Body of pancreas (tissue), 4 donors: ENCODE measurements at regions not wholly inside any gene's neighbourhood (a gene's known extent, or its start where the extent isn't known, plus 50 kb on each side); places are given as distances from the start of the nearest gene placed in this dataset.

Experiments used
- ATAC-seq: fragments of 150-250 bp; one replicate; pipeline ENCODE4 v1.9.1; 2016
- DNase-seq, 4 donors: peaks; one replicate each; pipeline ENCODE4 v3.0.0-alpha.2; 2019
- H3K27ac ChIP-seq, 4 donors: fragments of 200-600 bp; sonication (generic); 1 replicate in 3 of 4; 2 replicates in 1 of 4; pipeline versions ENCODE4 v1.5.1 to v1.6.1; 2016 to 2019; ENCODE audit warnings: mild to moderate bottlenecking in 1 of 4, mixed read lengths in 1 of 4, moderate library complexity in 1 of 4
- H3K27me3 ChIP-seq, 2 donors: fragments of 200-600 bp; sonication (generic); one replicate each; pipeline ENCODE4 v1.6.0; 2016; ENCODE audit warnings: mild to moderate bottlenecking in 1 of 2
- H3K36me3 ChIP-seq, 2 donors: fragments of 200-600 bp; sonication (generic); replicated peaks in 1 of 2; 2 replicates each; pipeline ENCODE4 v1.5.1; 2016; ENCODE audit warnings: low read depth in 2 of 2; ENCODE audit not compliant: insufficient read depth in 1 of 2
- H3K4me1 ChIP-seq: fragments of 200-600 bp; sonication (generic); one replicate; pipeline ENCODE4 v1.6.0; 2016
- H3K4me3 ChIP-seq, 2 donors: fragments of 200-600 bp; sonication (generic); 1 replicate in 1 of 2; 2 replicates in 1 of 2; pipeline ENCODE4 v1.5.1; 2016 to 2019
- H3K9me3 ChIP-seq, 3 donors: fragments of 200-600 bp; sonication (generic); 1 replicate in 2 of 3; 2 replicates in 1 of 3; pipeline ENCODE4 v1.5.1; 2016
- POLR2A ChIP-seq, 3 donors: fragments of 450-650 bp; IDR thresholded peaks; one replicate each; pipeline ENCODE4 v1.6.1; 2016; ENCODE audit warnings: antibody characterized with exemption in 3 of 3, mild to moderate bottlenecking in 2 of 3
- WGBS, 2 donors: methylation state at CpG; one replicate each; pipeline ENCODE4 v1.1.5; 2017; 5-methylcytosine and 5-hydroxymethylcytosine counted together
- intact Hi-C: fragments of 100-400 bp; cut with DNase I; formaldehyde crosslinking; loops from one replicate; pipeline ENCODE4 v1.15.1; 2023
- TF ChIP-seq, protein P1 (sequence below), 7 experiments: fragments of 450-650 bp in 4 of 7; fragments of 200-600 bp in 3 of 7; sonication (generic) in 3 of 7; IDR thresholded peaks; one replicate each; pipeline ENCODE4 v1.5.1; 2016 to 2019; ENCODE audit warnings: antibody characterized with exemption in 7 of 7

DNA sequence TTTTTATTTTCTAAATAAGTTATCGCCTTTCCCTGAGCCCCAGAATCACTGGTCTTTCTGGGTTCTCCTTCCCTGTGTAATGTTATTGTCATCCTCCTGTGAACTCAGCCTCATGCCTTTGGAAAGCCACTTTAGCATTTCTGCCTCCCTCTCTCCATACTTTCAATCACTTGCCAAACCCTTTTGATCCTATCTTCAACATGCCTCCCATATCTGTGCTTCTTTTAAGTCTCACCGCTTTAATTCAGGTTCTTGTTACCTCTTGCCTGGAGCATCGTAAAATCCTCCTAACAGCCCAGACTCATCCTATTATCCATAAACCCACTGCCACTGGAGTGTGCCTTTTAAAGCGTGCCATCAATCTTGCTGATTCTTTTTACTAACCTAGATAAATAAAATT lies 321.8 kb downstream of the BMP4 start:
- no peak for ATAC-seq
- Histone ChIP-seq H3K4me1 (no peaks in the 10 kb centered on the region), H3K4me3 (no peak overlapping the region), H3K27ac (no peak overlapping the region), H3K27me3 (no peaks in the 10 kb centered on the region), H3K36me3 (no peaks in the 10 kb centered on the region), H3K9me3 (no peaks in the 10 kb centered on the region)
- intact Hi-C loops = no loop called here
- TF ChIP-seq, protein P1, sequence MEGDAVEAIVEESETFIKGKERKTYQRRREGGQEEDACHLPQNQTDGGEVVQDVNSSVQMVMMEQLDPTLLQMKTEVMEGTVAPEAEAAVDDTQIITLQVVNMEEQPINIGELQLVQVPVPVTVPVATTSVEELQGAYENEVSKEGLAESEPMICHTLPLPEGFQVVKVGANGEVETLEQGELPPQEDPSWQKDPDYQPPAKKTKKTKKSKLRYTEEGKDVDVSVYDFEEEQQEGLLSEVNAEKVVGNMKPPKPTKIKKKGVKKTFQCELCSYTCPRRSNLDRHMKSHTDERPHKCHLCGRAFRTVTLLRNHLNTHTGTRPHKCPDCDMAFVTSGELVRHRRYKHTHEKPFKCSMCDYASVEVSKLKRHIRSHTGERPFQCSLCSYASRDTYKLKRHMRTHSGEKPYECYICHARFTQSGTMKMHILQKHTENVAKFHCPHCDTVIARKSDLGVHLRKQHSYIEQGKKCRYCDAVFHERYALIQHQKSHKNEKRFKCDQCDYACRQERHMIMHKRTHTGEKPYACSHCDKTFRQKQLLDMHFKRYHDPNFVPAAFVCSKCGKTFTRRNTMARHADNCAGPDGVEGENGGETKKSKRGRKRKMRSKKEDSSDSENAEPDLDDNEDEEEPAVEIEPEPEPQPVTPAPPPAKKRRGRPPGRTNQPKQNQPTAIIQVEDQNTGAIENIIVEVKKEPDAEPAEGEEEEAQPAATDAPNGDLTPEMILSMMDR (IDR thresholded peaks at IDR 0.05) = no peak
- no peak for TF ChIP-seq POLR2A (IDR thresholded peaks at IDR 0.05)
- DNase-seq = no peak
- WGBS, 2 donors = 75 to 89% methylated on average over 4 of the region's 4 CpGs

DNA sequence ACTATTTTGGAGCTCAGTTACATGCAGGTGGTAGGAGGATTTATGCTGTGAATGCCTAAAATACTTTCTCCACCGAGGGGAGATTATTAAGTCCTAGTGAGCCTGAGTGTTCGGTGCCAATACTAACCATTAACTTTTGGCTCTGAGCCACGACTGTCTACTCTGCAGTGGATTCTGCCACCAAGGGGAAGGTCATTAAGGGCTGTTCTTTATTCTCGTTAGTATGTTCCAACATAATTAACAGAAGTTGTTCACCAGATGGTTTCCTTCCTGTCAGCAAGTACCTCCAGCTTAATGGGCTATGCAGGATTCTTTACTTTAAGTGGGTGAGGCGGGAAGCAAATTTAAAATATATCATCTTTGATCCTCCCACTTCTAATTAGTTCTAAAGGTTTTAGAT lies 326.3 kb downstream of the BMP4 start:
- WGBS, 2 donors = 23 to 28% methylated on average over 5 of the region's 5 CpGs
- DNase-seq (peak in 1 of 4 donors; percentile 10), ATAC-seq (peak; percentile 40)
- no peak for TF ChIP-seq POLR2A (IDR thresholded peaks at IDR 0.05)
- TF ChIP-seq, protein P1 (IDR thresholded peaks at IDR 0.05) = no peak
- Histone ChIP-seq H3K27ac (no peak overlapping the region), H3K9me3 (no peaks in the 10 kb centered on the region), H3K4me1 (peaks cover 5% of the 10 kb centered on the region), H3K27me3 (no peaks in the 10 kb centered on the region), H3K36me3 (no peaks in the 10 kb centered on the region), H3K4me3 (no peak overlapping the region)
- intact Hi-C loops = no loop called here

DNA sequence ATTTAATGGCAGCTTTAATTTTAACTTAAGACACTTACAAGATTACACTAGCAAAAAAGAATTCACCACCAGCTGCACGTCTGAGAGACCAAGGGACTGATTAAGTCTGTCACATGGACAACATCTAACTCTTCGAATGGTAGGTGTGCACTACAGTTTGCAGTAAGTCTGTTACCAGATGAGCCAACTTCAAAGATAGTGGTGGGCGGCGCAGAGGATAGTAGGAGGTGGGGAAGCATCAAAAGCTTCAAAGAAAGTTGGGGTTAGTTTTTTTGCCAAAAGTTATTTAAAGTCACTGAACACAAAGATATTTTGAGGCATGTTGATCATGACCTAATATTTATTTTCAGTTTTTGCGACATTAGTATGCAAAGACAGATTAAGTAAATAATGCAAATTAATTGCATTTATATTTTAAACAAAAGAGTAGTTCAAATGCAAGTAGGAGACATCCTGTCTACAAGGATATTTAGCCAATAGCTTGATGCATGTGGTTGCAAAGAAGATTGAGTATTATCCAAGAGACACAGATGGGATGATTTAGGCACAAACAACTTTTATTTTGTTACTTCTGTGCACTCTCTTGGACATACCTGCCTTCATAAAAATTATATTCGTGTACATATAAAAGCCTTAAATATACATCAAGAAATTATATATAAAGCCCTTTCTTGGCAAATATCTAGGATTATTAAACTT lies 327.7 kb downstream of the BMP4 start:
- Histone ChIP-seq H3K4me1 (peaks cover 5% of the 10 kb centered on the region), H3K27me3 (peaks cover 0 to 6% of the 10 kb centered on the region in 2 donors), H3K4me3 (no peak overlapping the region), H3K36me3 (no peaks in the 10 kb centered on the region), H3K9me3 (no peaks in the 10 kb centered on the region), H3K27ac (no peak overlapping the region)
- intact Hi-C loops = no loop called here
- ATAC-seq (no peak), DNase-seq (no peak)
- TF ChIP-seq, protein P1 (IDR thresholded peaks at IDR 0.05) = no peak
- TF ChIP-seq POLR2A (IDR thresholded peaks at IDR 0.05) = no peak
- 57 to 58% methylated on average over 6 of the region's 6 CpGs for WGBS, 2 donors

DNA sequence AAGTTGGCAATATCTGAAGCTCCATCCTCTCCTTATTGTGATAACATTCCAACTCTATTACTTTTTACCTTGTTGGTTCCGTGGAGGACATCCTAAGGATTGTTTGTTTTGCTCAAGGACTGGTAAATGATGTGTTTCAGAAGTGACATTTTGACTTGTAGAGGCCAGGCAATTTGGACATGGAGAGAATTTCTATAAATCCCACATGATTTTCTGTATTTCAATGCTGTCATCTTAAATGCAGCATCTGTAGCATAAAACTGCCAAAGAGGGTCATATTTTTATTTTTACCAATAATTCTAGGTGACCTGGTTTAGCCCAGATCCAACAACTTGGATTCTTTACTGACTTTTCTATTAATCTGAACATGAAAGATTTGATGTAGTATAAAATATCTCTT lies 328.4 kb downstream of the BMP4 start:
- Histone ChIP-seq H3K4me3 (no peak overlapping the region), H3K27me3 (peaks cover 0 to 6% of the 10 kb centered on the region in 2 donors), H3K36me3 (no peaks in the 10 kb centered on the region), H3K27ac (no peak overlapping the region), H3K9me3 (no peaks in the 10 kb centered on the region), H3K4me1 (peaks cover 5% of the 10 kb centered on the region)
- TF ChIP-seq, protein P1 (IDR thresholded peaks at IDR 0.05) = no peak
- no peak for TF ChIP-seq POLR2A (IDR thresholded peaks at IDR 0.05)
- WGBS, 2 donors = 35 to 38% methylated on average over 1 of the region's 1 CpG
- ATAC-seq (no peak), DNase-seq (no peak)
- intact Hi-C loops = no loop called here

DNA sequence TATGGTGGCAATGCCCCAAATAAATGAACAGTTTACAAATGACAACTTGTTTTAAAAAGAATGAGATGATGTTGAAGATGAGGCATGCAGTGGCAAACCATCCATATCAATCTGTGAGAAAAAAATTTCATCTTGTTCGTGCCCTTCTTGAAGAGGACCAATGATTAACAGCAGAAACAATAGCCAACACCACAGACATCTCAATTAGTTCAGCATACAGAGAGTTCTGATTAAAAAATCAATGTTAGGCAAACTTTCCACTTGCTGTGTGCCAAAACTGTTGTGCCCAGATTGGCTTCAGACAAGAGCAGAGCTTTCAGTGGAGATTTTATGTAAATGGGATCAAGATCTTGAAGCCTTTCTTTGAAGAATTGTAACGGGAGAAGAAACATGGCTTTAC lies 329.9 kb downstream of the BMP4 start:
- DNase-seq (no peak), ATAC-seq (no peak)
- TF ChIP-seq, protein P1 (IDR thresholded peaks at IDR 0.05) = no peak
- TF ChIP-seq POLR2A (IDR thresholded peaks at IDR 0.05) = no peak
- WGBS, 2 donors = 23 to 29% methylated on average over 2 of the region's 2 CpGs
- Histone ChIP-seq H3K36me3 (no peaks in the 10 kb centered on the region), H3K4me3 (no peak overlapping the region), H3K4me1 (peaks cover 5% of the 10 kb centered on the region), H3K27ac (no peak overlapping the region), H3K9me3 (no peaks in the 10 kb centered on the region), H3K27me3 (peaks cover 0 to 6% of the 10 kb centered on the region in 2 donors)
- intact Hi-C loops = no loop called here
